ENCODE measurements at regions not wholly inside any gene's neighbourhood (a gene's known extent, or its start where the extent isn't known, plus 50 kb on each side); places are given as distances from the start of the nearest gene placed in this dataset.
"Not testable (repeated sequence)": the region's sequence is repeated elsewhere in the genome, so short reads cannot be mapped to it uniquely, and the experiment has no call there.

GRCh38 chr3:95468331-95468730 lies 1346.1 kb upstream of the EPHA6 start:
- no peak for DNase-seq (ENCODE audit: low read depth)

GRCh38 chr3:95474338-95474737 lies 1340.1 kb upstream of the EPHA6 start:
- DNase-seq (ENCODE audit: low read depth): no peak

DNA sequence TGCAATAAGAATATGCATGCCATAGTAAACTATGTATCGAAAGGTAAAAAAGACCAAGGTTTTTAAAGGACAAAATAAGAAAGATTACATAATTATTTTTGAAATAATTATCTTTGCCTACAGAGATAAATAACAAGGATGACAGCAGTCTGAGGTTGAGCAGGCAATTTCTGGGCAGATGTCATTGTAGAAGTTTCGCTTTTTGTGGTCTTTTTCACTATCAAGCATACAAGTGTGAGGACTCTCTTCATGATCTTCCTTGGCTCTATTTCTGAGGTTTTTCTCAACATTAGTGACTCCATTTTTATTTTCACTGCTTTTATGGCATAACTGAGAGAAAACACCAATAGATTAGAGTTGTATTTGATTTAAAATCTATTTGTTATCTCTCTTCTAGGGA lies 1337.9 kb upstream of the EPHA6 start:
- no peak for DNase-seq (ENCODE audit: low read depth)

DNA sequence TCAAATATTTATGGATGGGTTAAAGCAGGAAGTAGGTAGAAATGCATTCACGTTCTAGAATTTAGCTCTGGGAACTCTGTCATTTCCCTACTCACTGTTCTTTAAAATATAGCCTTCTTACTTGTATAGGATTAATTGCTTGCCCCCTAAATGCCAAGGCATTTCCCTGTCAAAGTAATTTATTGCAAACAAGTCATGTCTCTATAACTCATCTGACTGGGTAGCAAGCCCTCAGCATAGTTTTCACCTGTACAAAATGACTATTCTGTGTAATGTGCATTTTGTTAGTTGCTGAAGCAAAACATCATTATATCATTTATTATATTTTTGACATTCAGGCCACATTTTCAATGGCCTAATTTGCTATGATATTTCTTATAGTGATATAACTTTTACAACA lies 1308.2 kb upstream of the EPHA6 start:
- DNase-seq (ENCODE audit: low read depth): no peak

GRCh38 chr3:95508124-95508523 lies 1306.3 kb upstream of the EPHA6 start:
- no peak for DNase-seq (ENCODE audit: low read depth)

DNA sequence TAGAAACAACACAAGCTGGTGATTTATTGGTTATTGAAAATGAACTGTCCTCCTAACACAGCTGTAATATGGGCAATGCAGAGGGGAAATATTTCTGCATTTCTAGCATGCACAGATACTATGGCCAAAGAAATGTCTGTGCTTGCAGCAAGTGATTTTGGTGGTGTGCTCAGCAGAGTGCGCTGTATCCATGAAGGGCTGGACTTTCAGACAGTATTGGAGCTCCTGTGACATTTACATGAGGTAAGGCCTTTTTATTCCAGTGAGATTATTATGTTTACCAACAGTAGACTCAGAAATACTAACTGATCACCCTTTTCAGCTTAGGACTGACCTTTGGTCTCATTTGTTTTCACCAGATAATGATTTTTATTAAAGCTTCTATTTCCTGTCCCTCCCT lies 1302.6 kb upstream of the EPHA6 start:
- no peak for DNase-seq (ENCODE audit: low read depth)

GRCh38 chr3:95514260-95514659 lies 1300.1 kb upstream of the EPHA6 start:
- no peak for DNase-seq (ENCODE audit: low read depth)

- DNase-seq (ENCODE audit: low read depth): no peak
Measured at GRCh38 chr3:95521396-95521795, 1293.0 kb upstream of the EPHA6 start.

DNA sequence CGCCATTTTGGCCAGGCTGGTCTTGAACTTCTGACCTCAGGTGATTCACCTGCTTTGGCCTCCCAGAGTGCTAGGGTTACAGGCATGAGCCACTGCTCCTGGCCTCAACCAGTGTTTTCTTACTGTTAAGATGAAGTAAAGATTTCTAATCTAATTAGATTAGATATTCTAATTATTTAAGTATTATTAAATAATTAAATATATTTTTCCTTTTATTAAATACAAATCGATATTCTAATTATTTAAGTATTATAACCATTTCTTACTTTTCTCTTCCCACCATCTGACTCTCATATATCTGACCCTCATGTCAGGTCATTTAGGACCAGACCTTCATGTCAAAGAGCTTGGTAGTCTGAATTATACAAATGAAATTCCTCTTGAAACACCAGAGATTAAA lies 1291.9 kb upstream of the EPHA6 start:
- no peak for DNase-seq (ENCODE audit: low read depth)

DNA sequence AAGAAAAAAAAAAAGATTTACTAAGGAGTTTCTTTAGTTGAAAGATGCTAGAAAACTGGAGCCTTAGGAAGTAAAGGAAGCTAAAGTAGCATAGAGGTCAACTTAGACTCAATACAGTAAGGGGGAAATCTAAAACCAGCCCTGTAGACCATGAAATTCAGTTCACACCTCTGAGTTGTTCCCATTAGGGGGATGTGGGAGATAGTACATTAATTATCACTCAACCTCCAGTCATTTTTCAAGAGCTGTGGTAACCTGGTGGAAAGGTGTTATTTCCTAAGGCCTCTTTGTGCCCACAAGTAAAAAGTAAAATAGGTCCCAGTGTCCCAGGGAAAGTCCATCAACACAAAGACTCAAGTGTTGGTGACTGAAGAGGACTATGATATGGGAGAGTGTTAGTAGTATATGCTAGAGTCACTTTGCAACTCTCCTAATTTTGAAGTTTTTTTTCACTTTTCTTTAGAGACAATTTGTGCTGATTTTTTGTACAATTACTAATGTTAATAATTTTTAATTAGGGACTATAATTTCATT lies 1274.4 kb upstream of the EPHA6 start:
- DNase-seq (ENCODE audit: low read depth): no peak

DNA sequence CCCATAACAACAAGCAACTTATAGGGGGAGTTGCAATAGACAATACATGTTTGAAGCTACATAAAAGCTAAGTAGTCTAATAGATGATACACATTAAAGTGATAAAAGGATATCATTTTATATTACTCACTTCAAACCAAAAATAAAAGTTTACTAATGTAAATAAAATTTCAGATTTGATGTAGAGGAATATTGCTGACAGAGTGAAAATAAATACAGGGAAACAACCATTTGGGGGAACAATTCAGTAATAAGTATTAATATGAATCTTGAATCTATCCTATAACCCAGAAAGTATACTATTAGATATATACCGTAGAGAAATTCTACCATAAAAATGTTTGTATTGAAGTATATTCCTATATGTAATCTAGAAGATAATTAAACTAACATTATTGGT lies 1248.9 kb upstream of the EPHA6 start:
- no peak for DNase-seq (ENCODE audit: low read depth)

DNA sequence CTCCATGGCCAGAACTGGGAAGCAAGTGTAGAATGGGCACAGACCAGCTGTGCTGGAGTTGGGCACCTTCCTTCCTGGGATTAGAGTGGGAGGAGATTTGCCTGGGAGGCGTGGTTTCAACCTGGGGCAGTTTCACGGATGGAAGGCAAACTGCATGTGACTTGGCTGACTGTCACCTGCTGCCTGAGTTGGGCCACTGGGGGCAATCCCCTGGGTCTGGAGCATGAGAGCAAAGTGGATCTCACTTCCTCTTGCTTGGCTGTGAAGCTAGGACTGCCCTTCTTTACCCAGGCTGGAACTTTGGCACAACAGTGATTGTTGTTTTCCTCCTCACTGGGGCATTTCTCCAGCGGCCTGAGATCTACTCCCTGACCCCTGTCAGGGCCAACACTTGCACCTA lies 1247.0 kb upstream of the EPHA6 start:
- DNase-seq (ENCODE audit: low read depth): no peak

DNA sequence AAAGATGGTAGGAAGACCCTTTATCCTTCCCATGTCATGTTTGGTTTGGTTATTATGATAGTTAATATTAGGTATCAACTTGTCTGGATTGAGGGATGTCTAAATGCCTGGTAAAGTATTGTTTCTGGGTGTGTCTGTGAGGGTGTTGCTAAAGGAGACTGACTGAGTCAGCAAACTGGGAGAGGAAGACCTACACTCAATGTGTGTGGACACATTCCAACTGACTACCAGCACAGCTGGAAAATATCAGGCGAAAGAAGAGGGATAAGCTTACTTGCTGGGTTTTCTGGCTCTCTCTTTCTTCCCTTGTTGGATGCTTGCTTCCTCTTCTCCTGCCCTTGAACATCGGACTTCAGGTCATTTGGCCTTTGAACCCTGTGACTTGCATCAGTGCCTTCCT lies 1227.6 kb upstream of the EPHA6 start:
- no peak for DNase-seq (ENCODE audit: low read depth)

DNA sequence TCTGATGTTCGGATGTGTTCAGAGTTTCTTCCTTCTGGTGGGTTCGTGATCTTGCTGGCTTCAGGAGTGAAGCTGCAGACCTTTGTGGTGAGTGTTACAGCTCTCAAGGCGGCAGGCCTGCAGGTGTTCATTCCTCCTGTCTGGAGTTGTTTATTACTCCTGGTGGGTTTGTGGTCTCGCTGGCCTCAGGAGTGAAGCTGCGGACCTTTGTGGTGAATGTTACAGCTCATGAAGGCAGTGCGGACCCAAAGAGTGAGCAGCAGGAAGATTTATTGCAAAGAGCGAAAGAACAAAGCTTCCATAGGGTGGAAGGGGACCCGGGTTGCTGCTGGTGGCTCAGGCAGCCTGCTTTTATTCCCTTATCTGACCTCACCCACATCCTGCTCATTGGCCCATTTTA lies 1226.8 kb upstream of the EPHA6 start:
- DNase-seq (ENCODE audit: low read depth): not testable (repeated sequence)

- DNase-seq (ENCODE audit: low read depth): no peak
Measured at GRCh38 chr3:95588473-95588872, 1225.9 kb upstream of the EPHA6 start.

GRCh38 chr3:95595416-95596075 lies 1218.8 kb upstream of the EPHA6 start:
- no peak for DNase-seq (ENCODE audit: low read depth)

DNA sequence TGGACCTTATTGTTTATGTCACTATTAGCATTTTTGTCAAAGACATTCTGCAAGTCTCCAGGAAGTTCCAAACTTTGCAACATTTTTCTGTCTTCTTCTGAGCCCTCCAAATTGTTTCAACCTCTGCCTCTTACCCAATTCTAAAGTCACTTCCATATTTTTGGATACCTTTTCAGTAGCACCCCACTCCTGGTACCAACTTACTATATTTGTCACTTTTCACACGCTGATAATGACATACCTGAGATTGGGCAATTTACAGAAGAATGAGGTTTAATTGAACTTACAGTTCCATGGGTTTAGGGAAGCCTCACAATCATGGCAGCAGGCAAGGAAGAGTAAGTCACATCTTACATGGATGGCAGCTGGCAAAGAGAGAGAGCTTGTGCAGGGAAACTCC lies 1206.5 kb upstream of the EPHA6 start:
- DNase-seq (ENCODE audit: low read depth): no peak

DNA sequence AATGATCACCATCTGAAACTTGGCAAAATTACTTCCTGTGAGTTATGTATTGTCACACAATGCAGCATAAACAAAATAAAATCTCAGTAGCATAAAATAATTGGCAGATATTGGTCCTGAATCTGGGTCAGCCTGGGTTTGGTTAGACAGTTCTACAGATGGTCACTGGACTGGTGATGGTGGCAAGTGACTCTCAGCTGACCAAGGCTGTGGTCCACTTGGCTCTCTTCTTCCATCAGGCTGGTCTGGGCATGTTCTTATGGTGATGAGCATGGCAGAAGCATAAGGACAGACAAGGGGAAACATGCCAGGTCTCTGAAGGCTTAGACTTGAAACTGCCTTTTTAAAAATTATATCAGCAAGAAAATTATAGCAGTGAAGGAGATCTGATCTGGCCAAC lies 1205.0 kb upstream of the EPHA6 start:
- no peak for DNase-seq (ENCODE audit: low read depth)

DNA sequence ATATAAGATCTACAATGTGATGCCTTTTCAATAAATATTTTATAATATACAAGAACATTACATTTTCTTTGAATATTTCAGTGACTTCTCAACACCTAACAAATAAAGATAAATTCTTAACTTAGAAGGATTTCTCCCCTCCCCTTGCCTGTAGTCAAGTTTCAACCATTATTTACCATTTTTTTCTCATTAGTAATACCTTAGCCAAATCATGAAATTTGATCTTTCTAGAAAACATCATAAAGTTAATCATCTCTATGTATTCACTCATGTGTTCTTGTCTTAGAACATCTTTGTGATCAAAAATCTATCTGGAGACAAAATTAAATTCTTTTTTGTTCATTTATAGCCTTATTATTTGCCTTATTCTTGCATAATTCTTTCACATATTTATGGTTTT lies 1201.8 kb upstream of the EPHA6 start:
- no peak for DNase-seq (ENCODE audit: low read depth)

DNA sequence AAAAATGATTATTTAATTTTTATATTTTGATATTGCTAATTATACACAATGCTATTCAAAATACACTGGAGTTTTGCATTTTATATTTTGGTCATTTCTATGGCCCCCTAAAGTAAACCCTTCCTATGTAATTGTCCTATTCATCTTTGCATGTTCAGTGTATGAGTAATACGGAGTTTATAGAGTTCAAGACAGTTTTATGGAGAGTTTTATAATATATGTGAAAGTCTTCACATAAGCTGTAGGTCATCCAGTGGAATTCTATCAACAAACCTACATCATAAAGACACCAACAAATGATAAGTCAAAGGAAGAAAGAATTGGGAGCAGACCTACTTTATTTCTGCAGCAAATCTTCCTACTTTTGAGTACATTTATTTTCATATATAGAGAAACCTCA lies 1200.4 kb upstream of the EPHA6 start:
- DNase-seq (ENCODE audit: low read depth): no peak

DNA sequence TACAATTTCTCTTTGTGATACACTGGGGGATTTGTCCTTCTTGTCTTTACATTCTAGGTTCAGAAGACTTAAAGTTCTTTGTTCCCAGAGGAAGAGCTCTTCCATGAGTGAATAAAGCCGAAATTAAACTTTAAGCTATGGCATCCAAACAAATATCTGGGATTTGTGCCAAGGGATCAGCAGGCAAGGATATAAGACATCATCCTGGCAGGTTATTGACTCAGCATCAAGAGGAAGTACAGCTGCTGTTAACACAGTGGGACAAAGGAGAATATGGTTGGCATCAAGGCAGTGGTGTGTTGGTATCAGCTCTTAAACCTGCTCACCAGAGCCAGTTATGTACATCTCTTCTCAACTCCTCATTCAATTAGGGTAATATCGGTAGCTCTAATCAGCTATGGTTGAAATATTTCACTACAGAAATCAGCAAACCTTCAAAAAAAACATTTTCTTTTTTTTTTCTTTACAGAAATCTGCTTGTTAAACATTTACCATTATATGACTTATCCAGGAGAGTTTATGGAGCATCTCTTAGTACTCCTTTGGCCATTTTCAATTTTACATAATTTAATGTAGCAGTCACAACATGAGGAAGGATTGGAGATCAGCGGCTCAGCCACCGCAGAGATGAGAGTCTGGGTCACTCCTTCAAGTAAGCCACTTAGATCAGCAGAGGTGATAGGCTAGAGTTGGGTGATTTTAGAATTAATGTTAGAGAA lies 1198.6 kb upstream of the EPHA6 start:
- DNase-seq (ENCODE audit: low read depth): no peak

- no peak for DNase-seq (ENCODE audit: low read depth)
Measured at GRCh38 chr3:95626107-95626506, 1188.3 kb upstream of the EPHA6 start.

DNA sequence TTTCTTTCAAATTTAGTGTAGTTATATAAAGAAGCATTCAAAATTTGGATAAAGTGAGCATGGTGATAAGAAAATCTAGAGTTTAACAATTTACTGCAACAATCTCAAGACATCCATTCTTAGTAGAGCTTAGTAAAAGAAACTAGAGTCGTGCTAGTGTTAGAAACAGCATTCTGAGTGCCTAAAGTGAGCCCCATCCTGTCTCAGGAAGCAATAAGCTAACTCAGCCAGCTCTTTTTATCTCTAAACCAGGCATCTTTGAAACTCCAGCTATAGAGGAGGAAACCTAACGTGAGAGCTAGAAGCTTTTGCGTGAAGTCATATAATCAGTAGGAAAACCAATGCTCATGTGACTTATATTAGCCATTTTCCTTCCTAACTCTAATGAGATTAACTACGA lies 1187.1 kb upstream of the EPHA6 start:
- DNase-seq (ENCODE audit: low read depth): no peak

GRCh38 chr3:95627697-95628096 lies 1186.7 kb upstream of the EPHA6 start:
- no peak for DNase-seq (ENCODE audit: low read depth)

Measured in HS-5 (cell line).